Ishikawa (cell line): ENCODE measurements at regions not wholly inside any gene's neighbourhood (a gene's known extent, or its start where the extent isn't known, plus 50 kb on each side); places are given as distances from the start of the nearest gene placed in this dataset.

Experiments used
- CEBPB ChIP-seq: IDR thresholded peaks from 2 replicates; pipeline ENCODE4 v1.6.1; 2012
- EP300 ChIP-seq: IDR thresholded peaks from 2 replicates; pipeline ENCODE4 v1.6.1; 2012; ENCODE audit warnings: borderline replicate concordance
- YY1 ChIP-seq: IDR thresholded peaks from 2 replicates; pipeline ENCODE4 v1.6.1; 2012; ENCODE audit warnings: low read depth

GRCh38 chr12:113735131-113735530 lies 231.0 kb downstream of the RBM19 start:
- TF ChIP-seq EP300 (no peak), YY1 (no peak), CEBPB (no peak)
